GM23338 (cell line): ENCODE measurements at regions not wholly inside any gene's neighbourhood (a gene's known extent, or its start where the extent isn't known, plus 50 kb on each side); places are given as distances from the start of the nearest gene placed in this dataset.

Experiments used
- ATAC-seq: fragments of 200-7000 bp; cut with Tn5 transposase; 3 replicates; pipeline ENCODE4 v1.9.1; 2020
- DNase-seq: peaks from one replicate; pipeline ENCODE4 v3.0.0-alpha.2; 2015; ENCODE audit warnings: low spot score
- H2AFZ ChIP-seq: fragments of 200-600 bp; sonication (generic); 2 replicates; pipeline ENCODE4 v1.8.0; 2016; ENCODE audit warnings: antibody characterized with exemption, mild to moderate bottlenecking, moderate library complexity
- H3F3A ChIP-seq: fragments of 200-600 bp; sonication (generic); replicated peaks from 2 replicates; pipeline ENCODE4 v1.8.0; 2017; ENCODE audit warnings: antibody characterized with exemption, mixed run types, low read depth
- H3K27ac ChIP-seq: fragments of 200-600 bp; sonication (generic); 2 replicates; pipeline ENCODE4 v1.6.1; 2016; ENCODE audit warnings: low read depth
- H3K27me3 ChIP-seq: fragments of 200-600 bp; sonication (generic); 2 replicates; pipeline ENCODE4 v1.8.0; 2016; ENCODE audit warnings: mild to moderate bottlenecking, mixed run types, moderate library complexity; ENCODE audit not compliant: insufficient read depth
- H3K36me3 ChIP-seq: fragments of 200-600 bp; sonication (generic); 2 replicates; pipeline ENCODE4 v1.8.0; 2016; ENCODE audit warnings: mild to moderate bottlenecking; ENCODE audit not compliant: insufficient read depth
- H3K4me1 ChIP-seq: fragments of 200-600 bp; sonication (generic); 2 replicates; pipeline ENCODE4 v1.8.0; 2016; ENCODE audit warnings: mild to moderate bottlenecking, moderate library complexity; ENCODE audit not compliant: insufficient read depth
- H3K4me2 ChIP-seq: fragments of 200-600 bp; sonication (generic); 2 replicates; pipeline ENCODE4 v1.7.1; 2017; ENCODE audit warnings: mixed run types
- H3K4me3 ChIP-seq: fragments of 200-600 bp; sonication (generic); 2 replicates; pipeline ENCODE4 v1.6.1; 2016; ENCODE audit warnings: mixed run types
- H3K79me2 ChIP-seq: fragments of 200-600 bp; sonication (generic); replicated peaks from 2 replicates; pipeline ENCODE4 v1.8.0; 2017; ENCODE audit warnings: mild to moderate bottlenecking; ENCODE audit not compliant: insufficient read depth
- H3K9me2 ChIP-seq: fragments of 200-600 bp; sonication (generic); 2 replicates; pipeline ENCODE4 v1.8.0; 2017; ENCODE audit not compliant: insufficient read depth
- H4K20me1 ChIP-seq: fragments of 200-600 bp; sonication (generic); replicated peaks from 2 replicates; pipeline ENCODE4 v1.8.0; 2017; ENCODE audit warnings: mild to moderate bottlenecking; ENCODE audit not compliant: insufficient read depth
- H3K27ac Mint-ChIP-seq: 2 replicates; pipeline ENCODE4 v1.8.0; 2020; ENCODE audit warnings: inconsistent platforms, mild to moderate bottlenecking, moderate library complexity, mixed read lengths
- H3K27me3 Mint-ChIP-seq: 3 replicates; pipeline ENCODE4 v1.8.0; 2022; ENCODE audit warnings: low read depth, mild to moderate bottlenecking, moderate library complexity, mixed read lengths, inconsistent platforms; ENCODE audit not compliant: insufficient read depth, poor library complexity
- H3K36me3 Mint-ChIP-seq: 3 replicates; pipeline ENCODE4 v1.8.0; 2021; ENCODE audit warnings: low read depth, mild to moderate bottlenecking, inconsistent platforms, moderate library complexity, mixed read lengths
- H3K4me1 Mint-ChIP-seq: 3 replicates; pipeline ENCODE4 v1.8.0; 2020; ENCODE audit warnings: mild to moderate bottlenecking, inconsistent platforms, mixed read lengths
- H3K4me3 Mint-ChIP-seq: 3 replicates; pipeline ENCODE4 v1.8.0; 2021; ENCODE audit warnings: moderate library complexity, mild to moderate bottlenecking, inconsistent platforms, mixed read lengths
- H3K9me3 Mint-ChIP-seq: 3 replicates; pipeline ENCODE4 v1.8.0; 2020; ENCODE audit warnings: moderate library complexity, mild to moderate bottlenecking, inconsistent platforms, mixed read lengths
- CREB1 ChIP-seq: fragments of 250-450 bp; sonication (Bioruptor Pico); IDR thresholded peaks from 2 replicates; pipeline ENCODE4 v1.5.0; 2020; ENCODE audit warnings: low read depth, mild to moderate bottlenecking, moderate library complexity
- CTCF ChIP-seq, 2 experiments: fragments of 200-600 bp in 1 of 2; sonication (generic) in 1 of 2; conservative IDR thresholded peaks; 2 replicates each; pipeline versions ENCODE4 v1.5.1 to v1.6.1; 2016 to 2017; ENCODE audit warnings: antibody characterized with exemption in 2 of 2, low read depth in 2 of 2, mild to moderate bottlenecking in 2 of 2, moderate library complexity in 1 of 2
- ETS1 ChIP-seq: IDR thresholded peaks from 2 replicates; pipeline ENCODE4 v1.6.1; 2016; ENCODE audit warnings: antibody characterized with exemption
- EZH2 ChIP-seq: fragments of 200-600 bp; sonication (generic); IDR thresholded peaks from one replicate; pipeline ENCODE4 v1.8.0; 2017; ENCODE audit warnings: antibody characterized with exemption, mild to moderate bottlenecking, low read depth; ENCODE audit not compliant: unreplicated experiment
- EZH2phosphoT487 ChIP-seq: fragments of 200-600 bp; sonication (generic); IDR thresholded peaks from one replicate; pipeline ENCODE4 v1.8.1; 2018; ENCODE audit warnings: antibody characterized with exemption; ENCODE audit not compliant: unreplicated experiment
- JUNB ChIP-seq: IDR thresholded peaks from one replicate; pipeline ENCODE4 v1.6.1; 2016; ENCODE audit warnings: antibody characterized with exemption; ENCODE audit not compliant: unreplicated experiment
- NANOG ChIP-seq: IDR thresholded peaks from 2 replicates; pipeline ENCODE4 v1.6.1; 2016; ENCODE audit warnings: antibody characterized with exemption, borderline replicate concordance
- POLR2AphosphoS5 ChIP-seq: IDR thresholded peaks from 2 replicates; pipeline ENCODE4 v1.6.1; 2016; ENCODE audit warnings: antibody characterized with exemption, low read depth
- REST ChIP-seq: IDR thresholded peaks from one replicate; pipeline ENCODE4 v1.6.1; 2018; ENCODE audit warnings: antibody characterized with exemption; ENCODE audit not compliant: unreplicated experiment
- STAT1 ChIP-seq: IDR thresholded peaks from one replicate; pipeline ENCODE4 v1.6.1; 2016; ENCODE audit warnings: antibody characterized with exemption; ENCODE audit not compliant: unreplicated experiment
- ZNF114 ChIP-seq: fragments of 250-450 bp; sonication (Bioruptor Pico); IDR thresholded peaks from 2 replicates; pipeline ENCODE4 v1.5.0; 2020; ENCODE audit warnings: mild to moderate bottlenecking, moderate library complexity
- ZNF331 ChIP-seq: fragments of 250-450 bp; sonication (Bioruptor Pico); IDR thresholded peaks from 2 replicates; pipeline ENCODE4 v1.5.0; 2020; ENCODE audit warnings: low read depth, mild to moderate bottlenecking, moderate library complexity
- ZNF462 ChIP-seq: fragments of 250-450 bp; sonication (Bioruptor Pico); IDR thresholded peaks from 2 replicates; pipeline ENCODE4 v1.5.0; 2020; ENCODE audit warnings: mild to moderate bottlenecking, moderate library complexity

GRCh38 chr11:81886406-81887075 is 847.1 kb downstream of the FAM181B start:
- no peak overlapping the region for H3K4me3 ChIP-seq
- H3K4me1 ChIP-seq = no peaks in the 10 kb centered on the region
- Mint-ChIP-seq H3K9me3 (no peaks in the 10 kb centered on the region), H3K36me3 (no peaks in the 10 kb centered on the region), H3K4me1 (no peaks in the 10 kb centered on the region), H3K27ac (no peak overlapping the region), H3K4me3 (no peak overlapping the region), H3K27me3 (no peaks in the 10 kb centered on the region)
- H3K36me3 ChIP-seq = no peaks in the 10 kb centered on the region; the same call in none of the 2 replicates
- no peak for TF ChIP-seq CREB1 (CRISPR knock-in tag)
- TF ChIP-seq ZNF462 (CRISPR knock-in tag) = no peak
- no peak for TF ChIP-seq EZH2phosphoT487
- TF ChIP-seq NANOG = no peak
- no peak for TF ChIP-seq ZNF114 (CRISPR knock-in tag)
- no peak for TF ChIP-seq EZH2
- no peak for TF ChIP-seq JUNB
- TF ChIP-seq REST = no peak
- no peak for TF ChIP-seq ZNF331
- TF ChIP-seq STAT1 = no peak
- no peak for TF ChIP-seq POLR2AphosphoS5
- TF ChIP-seq ETS1 = no peak
- no peak for TF ChIP-seq CTCF (conservative IDR thresholded peaks at IDR 0.05; ENCODE audit: low read depth in 2 of 2)
- H3K27me3 ChIP-seq = no peaks in the 10 kb centered on the region
- H3K79me2 ChIP-seq = no peaks in the 10 kb centered on the region
- DNase-seq (no peak), ATAC-seq (no peak)
- H2AFZ ChIP-seq = no peak overlapping the region
- H3F3A ChIP-seq = no peaks in the 10 kb centered on the region
- H3K9me2 ChIP-seq = peaks cover 8% of the 10 kb centered on the region; the same call in 1 of the 2 replicates
- no peaks in the 10 kb centered on the region for H4K20me1 ChIP-seq
- no peak overlapping the region for H3K4me2 ChIP-seq
- H3K27ac ChIP-seq = no peak overlapping the region
